HL-60 (cell line): ENCODE measurements at regions not wholly inside any gene's neighbourhood (a gene's known extent, or its start where the extent isn't known, plus 50 kb on each side); places are given as distances from the start of the nearest gene placed in this dataset.

Experiments used
- DNase-seq, 2 experiments: peaks; one replicate each; pipeline ENCODE4 v3.0.0-alpha.2; 2010 to 2020; ENCODE audit warnings: low read depth in 1 of 2, low spot score in 1 of 2
- H3K27ac ChIP-seq: fragments of 250-450 bp; sonication (Bioruptor Pico); replicated peaks from 2 replicates; pipeline ENCODE4 v1.5.1; 2020; ENCODE audit warnings: mild to moderate bottlenecking, moderate library complexity
- H3K27me3 ChIP-seq: fragments of 250-450 bp; sonication (Bioruptor Pico); 2 replicates; pipeline ENCODE4 v1.5.1; 2021; ENCODE audit warnings: mild to moderate bottlenecking, moderate library complexity; ENCODE audit not compliant: insufficient read depth, poor library complexity, severe bottlenecking
- H3K4me3 ChIP-seq: replicated peaks from 2 replicates; pipeline ENCODE4 v1.5.1; 2011; ENCODE audit warnings: mild to moderate bottlenecking, control low read depth, low read length; ENCODE audit not compliant: insufficient read depth
- GABPA ChIP-seq: IDR thresholded peaks from 2 replicates; pipeline ENCODE4 v1.6.1; 2012; ENCODE audit warnings: low read depth
- POLR2AphosphoS5 ChIP-seq: IDR thresholded peaks from 2 replicates; pipeline ENCODE4 v1.6.1; 2012; ENCODE audit warnings: low read depth
- SPI1 ChIP-seq: IDR thresholded peaks from 2 replicates; pipeline ENCODE4 v1.6.1; 2012; ENCODE audit warnings: low read depth, mild to moderate bottlenecking, borderline replicate concordance
- TF ChIP-seq, protein P1 (sequence below): IDR thresholded peaks from one replicate; pipeline ENCODE4 v1.5.1; 2011; ENCODE audit warnings: low read length, control low read depth, inconsistent platforms; ENCODE audit not compliant: insufficient read depth
- TF ChIP-seq, protein P2 (sequence below): IDR thresholded peaks from 2 replicates; pipeline ENCODE4 v1.6.1; 2012; ENCODE audit warnings: low read depth; ENCODE audit not compliant: insufficient replicate concordance

DNA sequence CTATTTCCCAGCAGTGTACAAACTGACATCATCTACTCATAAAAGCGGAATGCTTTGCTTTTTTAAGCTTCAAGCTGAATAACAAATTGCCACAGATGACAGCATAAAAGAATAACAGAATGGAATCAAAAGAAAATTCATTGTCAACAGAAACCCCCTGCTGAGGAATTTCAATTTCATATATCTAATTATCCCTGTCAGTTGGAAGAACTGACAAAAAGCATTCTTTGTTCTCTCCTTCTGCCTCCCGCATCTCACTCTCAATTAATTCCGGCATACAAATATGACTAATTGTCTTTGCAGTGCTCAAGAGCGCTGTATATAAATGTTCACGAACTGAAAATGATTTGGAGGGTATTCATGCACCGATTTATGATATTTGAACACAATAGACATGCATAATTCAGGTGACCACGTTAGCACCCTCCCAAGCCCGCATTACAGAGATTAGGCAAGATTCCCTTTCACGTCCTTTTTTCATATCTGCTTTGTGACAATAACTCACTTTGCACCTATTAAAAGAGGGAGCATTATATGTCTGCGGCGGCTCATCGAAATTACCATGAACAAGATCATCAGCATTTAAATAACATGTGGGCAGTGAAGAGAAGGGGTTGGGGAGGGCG is 277.7 kb upstream of the SALL3 start:
- H3K27ac ChIP-seq, result no peak overlapping the region
- DNase-seq, result no peak

DNA sequence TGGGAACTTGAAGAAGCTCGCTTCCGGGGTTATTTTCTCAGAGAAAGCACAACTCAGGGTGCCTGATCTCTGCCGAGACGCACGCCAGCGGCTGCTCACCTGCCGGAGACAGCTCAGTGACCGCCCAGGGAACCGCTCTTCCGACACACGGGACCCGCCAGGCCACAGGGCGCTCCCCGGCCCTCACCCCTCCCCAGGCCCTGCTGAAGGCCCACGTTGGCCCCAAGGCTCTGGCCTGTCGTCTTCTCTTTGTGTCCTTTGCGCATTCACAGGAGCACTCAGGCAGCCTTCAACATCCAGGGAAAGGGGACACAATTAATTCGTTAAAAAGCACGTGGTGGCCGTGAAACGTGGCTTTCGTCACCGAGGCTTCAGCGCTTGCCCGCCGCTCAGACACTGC is 276.3 kb upstream of the SALL3 start:
- no peak for TF ChIP-seq POLR2AphosphoS5
- no peak for TF ChIP-seq SPI1
- no peak for TF ChIP-seq GABPA
- TF ChIP-seq, protein P1, sequence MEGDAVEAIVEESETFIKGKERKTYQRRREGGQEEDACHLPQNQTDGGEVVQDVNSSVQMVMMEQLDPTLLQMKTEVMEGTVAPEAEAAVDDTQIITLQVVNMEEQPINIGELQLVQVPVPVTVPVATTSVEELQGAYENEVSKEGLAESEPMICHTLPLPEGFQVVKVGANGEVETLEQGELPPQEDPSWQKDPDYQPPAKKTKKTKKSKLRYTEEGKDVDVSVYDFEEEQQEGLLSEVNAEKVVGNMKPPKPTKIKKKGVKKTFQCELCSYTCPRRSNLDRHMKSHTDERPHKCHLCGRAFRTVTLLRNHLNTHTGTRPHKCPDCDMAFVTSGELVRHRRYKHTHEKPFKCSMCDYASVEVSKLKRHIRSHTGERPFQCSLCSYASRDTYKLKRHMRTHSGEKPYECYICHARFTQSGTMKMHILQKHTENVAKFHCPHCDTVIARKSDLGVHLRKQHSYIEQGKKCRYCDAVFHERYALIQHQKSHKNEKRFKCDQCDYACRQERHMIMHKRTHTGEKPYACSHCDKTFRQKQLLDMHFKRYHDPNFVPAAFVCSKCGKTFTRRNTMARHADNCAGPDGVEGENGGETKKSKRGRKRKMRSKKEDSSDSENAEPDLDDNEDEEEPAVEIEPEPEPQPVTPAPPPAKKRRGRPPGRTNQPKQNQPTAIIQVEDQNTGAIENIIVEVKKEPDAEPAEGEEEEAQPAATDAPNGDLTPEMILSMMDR, result no peak
- TF ChIP-seq, protein P2, sequence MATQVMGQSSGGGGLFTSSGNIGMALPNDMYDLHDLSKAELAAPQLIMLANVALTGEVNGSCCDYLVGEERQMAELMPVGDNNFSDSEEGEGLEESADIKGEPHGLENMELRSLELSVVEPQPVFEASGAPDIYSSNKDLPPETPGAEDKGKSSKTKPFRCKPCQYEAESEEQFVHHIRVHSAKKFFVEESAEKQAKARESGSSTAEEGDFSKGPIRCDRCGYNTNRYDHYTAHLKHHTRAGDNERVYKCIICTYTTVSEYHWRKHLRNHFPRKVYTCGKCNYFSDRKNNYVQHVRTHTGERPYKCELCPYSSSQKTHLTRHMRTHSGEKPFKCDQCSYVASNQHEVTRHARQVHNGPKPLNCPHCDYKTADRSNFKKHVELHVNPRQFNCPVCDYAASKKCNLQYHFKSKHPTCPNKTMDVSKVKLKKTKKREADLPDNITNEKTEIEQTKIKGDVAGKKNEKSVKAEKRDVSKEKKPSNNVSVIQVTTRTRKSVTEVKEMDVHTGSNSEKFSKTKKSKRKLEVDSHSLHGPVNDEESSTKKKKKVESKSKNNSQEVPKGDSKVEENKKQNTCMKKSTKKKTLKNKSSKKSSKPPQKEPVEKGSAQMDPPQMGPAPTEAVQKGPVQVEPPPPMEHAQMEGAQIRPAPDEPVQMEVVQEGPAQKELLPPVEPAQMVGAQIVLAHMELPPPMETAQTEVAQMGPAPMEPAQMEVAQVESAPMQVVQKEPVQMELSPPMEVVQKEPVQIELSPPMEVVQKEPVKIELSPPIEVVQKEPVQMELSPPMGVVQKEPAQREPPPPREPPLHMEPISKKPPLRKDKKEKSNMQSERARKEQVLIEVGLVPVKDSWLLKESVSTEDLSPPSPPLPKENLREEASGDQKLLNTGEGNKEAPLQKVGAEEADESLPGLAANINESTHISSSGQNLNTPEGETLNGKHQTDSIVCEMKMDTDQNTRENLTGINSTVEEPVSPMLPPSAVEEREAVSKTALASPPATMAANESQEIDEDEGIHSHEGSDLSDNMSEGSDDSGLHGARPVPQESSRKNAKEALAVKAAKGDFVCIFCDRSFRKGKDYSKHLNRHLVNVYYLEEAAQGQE, result no peak
- DNase-seq, result no peak
- H3K27me3 ChIP-seq, result peaks cover 6% of the 10 kb centered on the region
- H3K4me3 ChIP-seq, result no peak overlapping the region
- H3K27ac ChIP-seq, result no peak overlapping the region

More for the DNA sequence above, 277.7 kb upstream of the SALL3 start:
- TF ChIP-seq SPI1 (no peak), POLR2AphosphoS5 (no peak), GABPA (no peak)
- TF ChIP-seq, protein P2, result no peak
- TF ChIP-seq, protein P1, result no peak
- H3K4me3 ChIP-seq, result no peak overlapping the region
- H3K27me3 ChIP-seq, result peaks cover 6% of the 10 kb centered on the region

DNA sequence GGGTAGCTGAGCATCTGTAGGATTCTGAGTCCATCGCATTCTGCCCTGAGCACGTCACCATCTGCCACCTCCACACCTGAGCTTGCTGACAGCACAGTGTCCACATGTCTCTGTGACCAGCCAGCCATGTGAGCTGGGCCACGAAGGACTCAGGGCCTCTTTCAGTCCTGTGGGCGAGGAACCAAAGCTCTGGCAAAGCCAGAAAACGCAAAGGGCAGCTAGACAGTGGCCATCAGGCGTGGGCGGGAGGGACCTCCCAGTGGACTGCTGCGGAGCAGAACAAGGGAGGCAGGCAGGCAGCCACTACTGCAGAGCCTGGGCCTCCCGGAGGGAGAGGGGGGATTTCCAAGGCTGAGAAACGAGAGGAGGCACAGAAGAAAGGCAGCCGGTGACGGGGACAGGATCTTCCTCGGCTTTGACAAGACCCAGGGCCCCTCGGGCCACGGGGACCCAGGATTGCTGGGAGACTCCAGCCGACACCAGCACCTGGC is 274.6 kb upstream of the SALL3 start:
- H3K4me3 ChIP-seq, result no peak overlapping the region
- peaks cover 6% of the 10 kb centered on the region for H3K27me3 ChIP-seq
- TF ChIP-seq, protein P1, result no peak
- TF ChIP-seq, protein P2, result no peak
- TF ChIP-seq POLR2AphosphoS5, result no peak
- TF ChIP-seq SPI1, result no peak
- no peak for TF ChIP-seq GABPA
- DNase-seq, result no peak
- no peak overlapping the region for H3K27ac ChIP-seq
